COLO668 (cell line): ENCODE measurements at regions not wholly inside any gene's neighbourhood (a gene's known extent, or its start where the extent isn't known, plus 50 kb on each side); places are given as distances from the start of the nearest gene placed in this dataset.

Source experiments
- DNase-seq: peaks from one replicate; lab custom pipeline; 2025; ENCODE audit not compliant: unreplicated experiment; lab: John Stamatoyannopoulos, UW

- DNase-seq = no peak
These were observed 78.3 kb downstream of the RAMP3 start for GRCh38 chr7:45235905-45236304.

GRCh38 chr7:45236666-45237065 is 79.1 kb downstream of the RAMP3 start:
- no peak for DNase-seq

DNA sequence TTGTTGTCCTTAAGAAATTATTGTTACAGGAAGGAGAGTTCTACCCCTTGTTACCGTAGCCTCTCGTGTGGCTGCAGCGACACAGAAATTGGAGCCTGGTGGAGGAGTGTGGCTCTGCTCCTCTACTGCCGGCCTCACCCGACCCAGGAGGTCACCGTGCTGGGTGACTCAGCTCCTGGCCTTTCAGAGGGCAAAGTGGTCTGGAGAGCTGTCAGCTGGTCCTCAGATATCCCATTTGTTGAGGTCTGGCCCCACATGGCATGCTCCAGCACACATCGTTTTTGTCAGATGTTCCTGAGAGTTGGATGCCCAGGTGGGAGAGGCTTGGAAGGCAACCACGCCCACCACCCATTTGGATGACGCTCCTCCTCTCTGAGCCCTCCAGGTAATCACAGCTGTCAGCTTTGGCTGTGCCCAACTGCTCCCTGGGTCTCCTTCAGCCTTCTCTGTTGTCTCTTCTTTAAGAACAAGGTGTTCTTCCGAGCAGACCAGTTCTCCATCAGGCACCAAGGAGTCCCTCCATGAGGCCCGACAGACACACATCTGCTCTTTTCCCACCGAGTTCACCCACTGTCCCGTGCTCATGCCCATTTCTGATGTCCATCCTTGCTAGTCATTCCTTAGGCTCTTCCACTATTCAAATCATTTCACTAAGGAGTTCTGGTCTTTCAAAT is 80.3 kb downstream of the RAMP3 start:
- DNase-seq = no peak

- DNase-seq = no peak
These were observed 81.2 kb downstream of the RAMP3 start for GRCh38 chr7:45238806-45239205.

GRCh38 chr7:45239486-45239885 is 81.9 kb downstream of the RAMP3 start:
- no peak for DNase-seq

DNA sequence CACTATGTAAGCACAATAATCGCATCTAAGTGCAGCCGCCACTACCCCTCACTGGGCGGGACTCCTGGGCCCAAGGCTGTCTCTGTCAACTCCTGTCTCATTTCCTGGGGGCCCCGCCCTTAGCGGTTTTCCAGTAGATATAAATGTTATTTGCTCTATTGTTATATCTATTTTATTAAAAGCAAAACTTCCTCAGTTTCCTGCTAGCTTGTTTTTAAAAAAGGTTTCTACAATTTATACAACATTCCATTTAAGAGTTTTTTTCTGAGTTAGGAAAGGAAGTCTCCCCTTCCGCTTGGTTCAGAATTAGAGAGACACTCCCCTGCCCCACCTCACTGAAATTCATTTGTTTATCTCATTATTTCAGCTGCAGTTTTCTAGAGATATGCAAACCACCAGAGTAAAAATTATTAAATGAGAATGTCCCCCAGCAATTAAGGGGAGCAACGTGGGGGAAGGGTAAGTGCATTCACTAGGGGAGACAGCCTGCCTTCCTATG is 82.7 kb downstream of the RAMP3 start:
- no peak for DNase-seq

- no peak for DNase-seq
These were observed 83.3 kb downstream of the RAMP3 start for GRCh38 chr7:45240926-45241325.

DNA sequence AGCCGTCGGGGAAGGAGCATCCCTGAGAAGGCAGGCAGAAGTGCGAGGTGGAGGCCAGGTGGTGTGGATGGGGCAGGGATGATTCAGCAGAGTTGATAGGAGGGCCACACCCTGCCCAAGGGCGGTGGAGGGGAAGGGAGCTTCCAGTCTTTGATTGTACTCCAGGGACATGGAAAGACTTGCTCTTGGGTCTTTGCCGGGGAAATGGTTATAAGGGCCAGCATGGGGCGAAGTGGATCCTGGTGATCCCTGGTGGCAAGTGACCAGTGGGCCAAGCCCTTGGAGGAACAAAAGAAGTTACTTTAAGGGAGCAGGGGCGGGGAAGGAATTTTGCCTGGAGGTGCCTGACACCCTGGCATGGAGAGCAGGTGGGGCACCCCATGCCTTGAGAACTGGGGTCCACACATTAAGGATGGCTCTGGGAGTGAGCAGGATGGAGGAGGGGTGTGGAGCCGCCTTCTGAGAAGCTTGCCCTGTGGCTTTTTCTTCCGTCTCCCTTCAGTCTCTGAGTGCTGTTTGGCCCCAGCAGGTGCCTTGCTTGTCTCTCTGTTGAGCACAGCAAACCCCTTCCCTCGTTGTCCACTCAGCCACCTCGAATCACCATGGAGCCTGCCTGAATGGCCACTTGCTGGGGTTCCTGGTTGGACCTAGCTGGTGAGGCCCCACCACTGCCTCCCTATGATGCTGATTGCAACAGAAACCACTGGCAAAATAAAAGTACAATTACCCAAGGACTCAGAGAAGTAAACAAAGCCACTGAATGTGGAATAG is 83.9 kb downstream of the RAMP3 start:
- DNase-seq = peak; percentile 43

GRCh38 chr7:45242261-45242660 is 84.7 kb downstream of the RAMP3 start:
- DNase-seq = no peak

DNA sequence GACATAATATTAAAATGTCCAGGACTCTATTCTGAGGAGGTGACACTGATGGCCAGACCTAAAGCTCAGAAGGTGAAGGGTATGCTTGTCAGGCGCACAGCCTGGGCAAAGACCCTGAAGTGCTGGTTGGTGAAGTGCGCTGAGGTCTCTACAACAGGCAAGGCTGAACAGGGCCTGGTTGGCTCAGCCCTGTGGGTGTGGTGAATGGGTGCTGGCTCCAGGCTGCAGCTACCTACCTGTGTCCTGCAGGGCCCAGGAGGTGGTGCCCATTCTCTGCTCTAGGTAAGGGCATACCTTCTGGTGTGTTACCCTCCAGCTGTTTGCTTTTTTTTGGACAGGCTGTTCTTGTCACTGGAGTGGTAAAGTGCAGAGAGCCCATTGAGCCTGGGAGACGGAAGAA is 85.1 kb downstream of the RAMP3 start:
- no peak for DNase-seq

DNA sequence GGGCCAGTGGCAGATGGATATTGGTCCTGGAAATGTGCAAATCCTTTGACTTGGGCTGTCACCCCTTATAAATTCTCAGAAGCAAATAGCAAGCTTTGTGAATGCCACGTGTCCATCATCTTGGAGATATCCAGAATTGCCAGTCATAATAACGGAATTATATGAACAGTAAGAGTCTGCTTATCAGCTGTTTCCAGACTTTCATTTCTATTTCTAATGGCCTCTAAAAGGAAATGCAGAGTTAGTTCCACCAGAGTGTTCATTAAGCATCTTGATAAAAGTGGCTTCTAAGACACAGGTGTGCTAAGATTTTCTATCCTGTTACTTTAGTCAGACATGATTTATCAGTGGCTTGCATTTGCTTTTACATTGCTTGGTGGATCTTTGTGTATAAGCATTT is 87.4 kb downstream of the RAMP3 start:
- no peak for DNase-seq

- no peak for DNase-seq
These were observed 88.7 kb downstream of the RAMP3 start for GRCh38 chr7:45246339-45246738.

- DNase-seq = no peak
These were observed 94.7 kb downstream of the RAMP3 start for GRCh38 chr7:45252248-45252647.

DNA sequence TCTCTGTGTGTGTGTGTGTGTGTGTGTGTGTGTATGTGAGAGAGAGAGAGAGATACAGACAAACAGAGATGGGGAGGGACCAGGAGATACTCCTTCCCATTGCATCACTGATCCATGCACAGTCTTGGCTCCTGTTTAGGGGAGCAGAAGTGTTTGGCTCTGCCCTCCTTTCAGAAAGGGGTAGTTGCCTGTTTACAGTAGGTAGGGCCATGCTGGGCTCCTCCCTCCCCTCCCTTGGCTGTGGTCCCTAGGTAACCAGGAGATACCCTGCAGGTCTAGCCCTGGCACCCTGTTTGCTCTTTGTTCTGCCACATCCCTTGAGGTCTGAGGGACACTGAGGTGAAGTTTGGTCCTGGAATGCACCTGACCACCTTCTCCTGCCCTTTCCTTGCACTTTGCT is 95.3 kb downstream of the RAMP3 start:
- DNase-seq = no peak

GRCh38 chr7:45253368-45253767 is 95.8 kb downstream of the RAMP3 start:
- DNase-seq = no peak

GRCh38 chr7:45255187-45255586 is 97.6 kb downstream of the RAMP3 start:
- DNase-seq = no peak

DNA sequence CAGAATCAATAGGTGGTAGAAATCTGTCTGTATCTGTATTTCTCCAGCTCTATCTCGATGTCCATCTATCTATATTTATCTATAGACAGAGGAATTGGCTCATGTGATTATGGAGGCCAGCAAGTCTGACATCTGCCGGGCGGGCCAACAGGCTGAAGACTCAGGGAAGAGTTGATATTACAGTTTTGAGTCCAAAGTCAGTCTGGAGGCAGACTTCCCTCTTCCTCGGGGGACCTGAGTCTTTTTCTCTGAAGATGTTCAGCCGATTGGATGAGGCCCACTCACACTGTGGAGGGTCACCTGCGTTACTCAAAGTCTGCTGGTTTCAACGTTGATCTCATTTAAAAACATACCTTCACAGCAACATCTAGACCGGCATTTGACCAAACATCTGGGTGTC is 98.7 kb downstream of the RAMP3 start:
- no peak for DNase-seq

GRCh38 chr7:45256775-45257174 is 99.2 kb downstream of the RAMP3 start:
- DNase-seq = no peak

- no peak for DNase-seq
These were observed 99.7 kb downstream of the RAMP3 start for GRCh38 chr7:45257284-45257683.

DNA sequence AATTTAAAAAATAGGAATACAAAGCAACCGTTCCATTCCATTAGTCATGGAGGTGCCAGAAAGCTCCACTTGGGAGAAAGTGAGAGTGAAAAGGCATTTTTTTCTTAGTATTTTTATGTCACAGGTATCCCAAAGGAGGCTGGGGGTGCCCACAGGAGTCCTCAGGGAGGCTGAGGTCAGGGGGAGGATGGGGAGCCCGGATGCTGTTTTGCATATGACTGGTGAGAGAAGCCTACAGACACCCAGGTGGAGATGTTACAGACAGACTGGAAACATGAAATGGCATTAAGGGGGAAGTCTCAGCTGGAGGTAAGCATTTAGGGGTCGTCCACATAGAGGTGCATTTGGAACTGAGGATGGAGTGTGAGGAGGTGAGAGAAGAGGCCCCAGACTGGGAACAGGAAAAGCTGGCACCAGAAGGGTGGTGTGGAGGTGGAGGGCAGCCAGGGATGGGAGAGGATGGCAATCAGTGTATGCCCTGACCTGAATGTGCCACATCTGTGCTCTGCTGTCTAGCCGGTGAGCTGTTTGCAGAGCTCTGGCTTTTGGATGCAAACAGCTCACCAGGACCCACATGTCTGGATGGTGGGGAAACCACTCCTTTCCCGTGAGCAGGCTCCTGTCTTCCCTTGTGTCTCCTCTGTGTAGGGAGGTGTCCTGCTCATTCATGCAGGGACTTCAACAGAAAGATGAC is 101.1 kb downstream of the RAMP3 start:
- DNase-seq = no peak

GRCh38 chr7:45259227-45259596 is 101.6 kb downstream of the RAMP3 start:
- no peak for DNase-seq
